A673 (cell line): ENCODE measurements at regions not wholly inside any gene's neighbourhood (a gene's known extent, or its start where the extent isn't known, plus 50 kb on each side); places are given as distances from the start of the nearest gene placed in this dataset.

Experiments used
- BruUV-seq: library from RNA; stranded (reverse); fragments of 400-500 nt; replicated peaks from 2 replicates; lab custom pipeline; 2021; lab: Mats Ljungman, UMichigan
- CTCF ChIA-PET: fragments of 300-600 bp; sonication (Branson Sonifier 250); formaldehyde crosslinking; loops from one replicate; lab custom pipeline; 2022; ENCODE audit warnings: antibody characterized with exemption; lab: Charles Lee
- POLR2A ChIA-PET: fragments of 300-600 bp; sonication (Branson Sonifier 250); formaldehyde crosslinking; loops from one replicate; lab custom pipeline; 2022; ENCODE audit warnings: antibody characterized with exemption; ENCODE audit not compliant: low non-redundant PET; lab: Charles Lee
- DNase-seq: peaks from one replicate; pipeline ENCODE4 v3.0.0-alpha.2; 2015; ENCODE audit warnings: low spot score
- H3K27ac ChIP-seq: fragments of 200-600 bp; sonication (generic); 2 replicates; pipeline ENCODE4 v1.5.1; 2016; ENCODE audit warnings: mixed run types, low read depth, mild to moderate bottlenecking, mixed read lengths, antibody characterized with exemption, low read length; ENCODE audit not compliant: poor library complexity, severe bottlenecking
- H3K27me3 ChIP-seq: fragments of 200-600 bp; sonication (generic); replicated peaks from 2 replicates; pipeline ENCODE4 v1.6.1; 2017; ENCODE audit warnings: mixed run types, low read depth, mild to moderate bottlenecking, mixed read lengths, antibody characterized with exemption, low read length; ENCODE audit not compliant: insufficient read depth, poor library complexity
- H3K36me3 ChIP-seq: fragments of 200-600 bp; sonication (generic); 2 replicates; pipeline ENCODE4 v1.6.1; 2016; ENCODE audit warnings: mixed run types, mild to moderate bottlenecking, mixed read lengths, antibody characterized with exemption, low read length; ENCODE audit not compliant: insufficient read depth, poor library complexity, severe bottlenecking
- H3K4me1 ChIP-seq: fragments of 200-600 bp; sonication (generic); 2 replicates; pipeline ENCODE4 v1.6.1; 2017; ENCODE audit warnings: mixed run types, mild to moderate bottlenecking, mixed read lengths, antibody characterized with exemption, low read length; ENCODE audit not compliant: insufficient read depth, poor library complexity, severe bottlenecking
- H3K4me3 ChIP-seq: fragments of 200-600 bp; sonication (generic); 2 replicates; pipeline ENCODE4 v1.5.1; 2016; ENCODE audit warnings: low read depth, mixed run types, mild to moderate bottlenecking, mixed read lengths, low read length; ENCODE audit not compliant: poor library complexity, severe bottlenecking
- H3K9me3 ChIP-seq: fragments of 200-600 bp; sonication (generic); 2 replicates; pipeline ENCODE4 v1.6.1; 2016; ENCODE audit warnings: mixed run types, low read depth, mild to moderate bottlenecking, mixed read lengths, antibody characterized with exemption, low read length; ENCODE audit not compliant: poor library complexity, severe bottlenecking
- CTCF ChIP-seq: fragments of 300-800, 200-600 bp; sonication (generic); conservative IDR thresholded peaks from 2 replicates; pipeline ENCODE4 v1.5.1; 2017; ENCODE audit warnings: low read depth, mild to moderate bottlenecking, antibody characterized with exemption, low read length, moderate library complexity, mixed read lengths
- EZH2 ChIP-seq: fragments of 200-600 bp; sonication (generic); IDR thresholded peaks from 2 replicates; pipeline ENCODE4 v1.6.1; 2017; ENCODE audit warnings: borderline replicate concordance, low read depth, mild to moderate bottlenecking, mixed read lengths, antibody characterized with exemption, low read length; ENCODE audit not compliant: poor library complexity, severe bottlenecking
- intact Hi-C: fragments of 100-400 bp; cut with micrococcal nuclease; formaldehyde crosslinking; loops from one replicate; pipeline ENCODE4 v1.10.0; 2022; ENCODE audit not compliant: unreplicated experiment

GRCh38 chr11:109609454-109610185 lies 187.6 kb downstream of the C11orf87 start:
- CTCF ChIA-PET, result no interaction called here
- intact Hi-C loops, result no loop called here
- no peak overlapping the region for H3K4me3 ChIP-seq
- no peak for TF ChIP-seq EZH2
- TF ChIP-seq CTCF, result no peak
- H3K9me3 ChIP-seq, result no peaks in the 10 kb centered on the region
- BruUV-seq, result no TSS peak
- POLR2A ChIA-PET, result no interaction called here
- no peaks in the 10 kb centered on the region for H3K36me3 ChIP-seq
- peaks cover 2% of the 10 kb centered on the region for H3K4me1 ChIP-seq
- peaks cover 3% of the 10 kb centered on the region for H3K27me3 ChIP-seq
- DNase-seq, result no peak
- H3K27ac ChIP-seq, result no peak overlapping the region

- Histone ChIP-seq H3K4me1 (no peaks in the 10 kb centered on the region), H3K4me3 (no peak overlapping the region), H3K27ac (no peak overlapping the region), H3K36me3 (no peaks in the 10 kb centered on the region), H3K27me3 (peaks cover 3% of the 10 kb centered on the region), H3K9me3 (no peaks in the 10 kb centered on the region)
- POLR2A ChIA-PET, result no interaction called here
- CTCF ChIA-PET, result no interaction called here
- no TSS peak for BruUV-seq
- no peak for DNase-seq
- TF ChIP-seq EZH2 (no peak), CTCF (no peak)
- intact Hi-C loops, result no loop called here
These were observed 190.5 kb downstream of the C11orf87 start for GRCh38 chr11:109612496-109612895.

- H3K9me3 ChIP-seq, result no peaks in the 10 kb centered on the region
- H3K4me3 ChIP-seq, result no peak overlapping the region
- H3K36me3 ChIP-seq, result no peaks in the 10 kb centered on the region
- DNase-seq, result no peak
- intact Hi-C loops, result no loop called here
- H3K4me1 ChIP-seq, result no peaks in the 10 kb centered on the region
- H3K27ac ChIP-seq, result no peak overlapping the region
- no TSS peak for BruUV-seq
- CTCF ChIA-PET, result no interaction called here
- POLR2A ChIA-PET, result no interaction called here
- no peak for TF ChIP-seq CTCF
- no peak for TF ChIP-seq EZH2
- H3K27me3 ChIP-seq, result peaks cover 8% of the 10 kb centered on the region
These were observed 197.5 kb downstream of the C11orf87 start for GRCh38 chr11:109619498-109619897.
